NCI-H2196 (cell line): ENCODE measurements at regions not wholly inside any gene's neighbourhood (a gene's known extent, or its start where the extent isn't known, plus 50 kb on each side); places are given as distances from the start of the nearest gene placed in this dataset.

Source experiments
- DNase-seq: peaks from one replicate; lab custom pipeline; 2025; ENCODE audit not compliant: unreplicated experiment; lab: John Stamatoyannopoulos, UW

DNA sequence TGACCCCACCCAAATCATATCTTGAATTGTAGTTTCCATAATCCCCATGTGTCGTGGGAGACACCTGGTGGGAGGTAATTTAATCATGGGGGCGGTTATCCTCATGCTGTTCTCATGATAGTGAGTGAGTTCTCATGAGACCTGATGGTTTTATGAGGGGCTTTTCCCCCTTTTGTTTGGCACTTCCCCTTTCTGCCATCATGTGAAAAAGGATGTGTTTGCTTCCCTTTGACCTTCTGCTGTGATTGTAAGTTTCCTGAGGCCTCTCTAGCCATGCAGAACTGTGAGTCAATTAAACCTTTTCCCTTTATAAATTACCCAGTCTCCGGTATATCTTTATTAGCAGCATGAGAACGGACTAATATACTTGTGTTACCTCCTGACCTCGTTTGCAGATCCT is 156.6 kb upstream of the MTNR1B start:
- no peak for DNase-seq

DNA sequence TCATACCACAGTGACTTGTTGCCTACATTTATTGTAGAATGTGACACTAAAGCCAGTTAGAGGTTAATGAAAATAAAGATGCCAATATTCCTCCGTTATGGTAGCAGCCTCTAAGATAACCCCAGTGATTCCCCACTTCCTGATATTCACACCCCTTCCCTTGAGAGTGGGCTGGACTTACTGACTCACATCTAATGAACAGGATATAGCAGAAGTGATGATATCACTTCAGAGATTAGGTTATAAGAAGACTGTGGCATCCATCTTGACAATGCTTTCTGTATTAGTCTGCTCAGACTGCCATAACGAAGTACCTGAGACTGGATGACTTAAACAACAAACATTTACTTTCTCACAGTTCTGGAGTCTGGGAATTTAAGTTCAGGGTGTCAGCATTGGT is 149.6 kb upstream of the MTNR1B start:
- DNase-seq = no peak

DNA sequence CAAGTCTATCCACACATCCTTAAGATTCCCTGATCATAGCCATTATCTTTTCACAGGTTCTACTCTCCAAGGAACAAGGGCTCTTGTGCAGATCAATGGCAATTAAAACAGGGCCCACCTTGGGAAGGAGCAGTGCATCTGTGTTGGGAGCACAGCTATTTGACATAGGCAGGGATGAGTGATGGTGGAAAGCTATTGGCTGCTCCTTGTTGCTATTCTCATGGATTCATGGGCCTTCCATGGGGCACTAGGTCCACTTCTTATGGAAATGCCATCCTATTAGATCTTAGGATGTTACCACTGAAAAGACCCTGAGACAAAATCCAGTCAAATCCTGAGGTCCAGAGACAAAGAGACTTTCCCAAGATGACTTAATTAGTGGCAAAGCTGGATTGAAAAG is 148.6 kb upstream of the MTNR1B start:
- DNase-seq = no peak

DNA sequence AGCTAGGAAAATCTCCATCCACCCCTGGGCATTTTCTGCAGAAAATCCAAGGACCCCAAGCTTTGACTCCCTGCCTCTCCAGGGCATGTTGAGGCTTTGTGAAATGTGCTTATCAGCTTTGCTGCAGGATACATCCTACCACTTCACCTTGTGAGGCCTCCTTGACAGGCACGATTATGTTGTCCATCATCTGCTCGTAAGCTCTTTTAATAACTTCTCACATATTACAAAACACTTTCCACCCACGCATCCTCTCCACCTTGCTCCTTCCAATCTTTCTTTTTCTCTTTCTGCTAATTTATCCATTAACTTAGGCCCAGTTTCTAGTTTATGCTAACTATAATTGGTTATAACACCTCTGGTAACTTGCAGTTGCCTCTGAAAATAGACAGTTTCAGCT is 147.0 kb upstream of the MTNR1B start:
- no peak for DNase-seq

DNA sequence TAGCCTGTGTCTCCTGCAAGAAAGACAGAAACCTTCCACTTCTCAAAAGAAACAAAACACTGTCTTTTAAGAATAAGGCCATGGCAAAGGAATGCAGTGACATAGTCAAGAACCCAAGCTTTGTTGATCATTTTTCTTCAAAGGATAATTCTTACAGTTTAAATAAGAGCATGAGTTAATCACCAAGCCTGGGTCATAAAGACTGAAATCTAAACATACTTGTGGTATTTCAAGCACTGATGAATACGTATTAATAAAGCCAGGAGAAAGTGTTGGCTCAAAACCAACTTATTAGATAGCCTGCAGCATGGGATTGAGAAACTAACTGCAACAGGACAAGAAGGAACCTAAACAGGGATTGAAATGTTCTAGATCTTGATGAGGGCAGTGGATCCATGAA is 143.3 kb upstream of the MTNR1B start:
- peak; percentile 23 for DNase-seq

DNA sequence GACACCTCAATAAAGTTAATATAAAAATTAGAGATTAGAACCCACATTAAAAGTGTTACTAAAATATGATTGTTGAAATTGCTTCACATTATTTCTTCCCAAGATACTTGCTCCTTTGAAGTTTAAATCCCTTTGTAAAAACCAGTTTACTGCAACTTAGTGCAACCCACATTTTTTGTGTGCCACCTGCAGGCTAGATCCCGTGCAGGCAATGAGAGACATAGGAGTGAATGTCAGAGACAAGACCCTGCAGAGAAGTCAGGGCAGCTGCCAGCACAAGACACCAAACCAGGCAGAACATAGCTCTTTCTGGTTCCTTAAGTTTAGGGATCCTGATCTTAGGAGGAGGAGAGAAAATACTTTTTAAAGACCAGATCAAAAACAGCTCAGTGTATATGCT is 142.8 kb upstream of the MTNR1B start:
- DNase-seq = no peak

DNA sequence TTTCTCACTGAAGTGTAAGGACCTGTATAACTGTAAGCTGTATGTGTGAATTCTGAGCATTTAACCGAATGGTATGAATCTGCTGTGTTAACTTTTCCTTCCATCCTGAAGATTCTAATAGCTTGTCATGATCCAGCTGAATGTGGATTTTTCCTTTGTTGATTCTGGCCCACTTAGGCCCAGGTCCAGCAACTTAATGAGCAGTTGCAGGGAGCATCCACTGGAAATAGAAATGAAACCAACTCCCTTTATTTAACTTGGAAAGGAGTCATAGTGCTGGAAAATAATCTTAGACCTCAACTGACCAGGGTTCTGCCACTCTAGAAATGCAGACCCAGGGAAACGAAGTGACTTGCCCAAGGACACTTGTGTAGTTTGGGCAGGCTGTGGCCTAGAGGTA is 142.3 kb upstream of the MTNR1B start:
- DNase-seq = no peak

DNA sequence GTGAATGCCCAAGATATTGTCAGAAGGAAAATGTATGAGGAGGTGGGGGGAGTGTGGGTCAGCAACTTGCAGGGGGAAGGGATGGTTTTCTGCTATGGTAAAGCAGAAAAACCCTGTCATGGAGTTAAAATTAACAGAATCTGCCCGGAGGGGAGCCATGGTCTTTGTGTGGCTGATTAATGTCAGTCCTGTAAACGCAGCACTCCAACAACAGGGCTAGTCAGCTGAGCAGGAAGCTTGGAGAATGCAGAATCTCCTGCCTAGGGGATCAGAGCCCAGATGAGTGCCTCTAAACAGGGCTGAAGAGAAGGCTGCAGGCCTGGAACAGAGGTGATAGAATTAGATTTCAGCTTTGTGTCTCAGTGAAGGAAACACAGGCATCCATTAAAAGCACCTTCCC is 140.9 kb upstream of the MTNR1B start:
- DNase-seq = no peak

DNA sequence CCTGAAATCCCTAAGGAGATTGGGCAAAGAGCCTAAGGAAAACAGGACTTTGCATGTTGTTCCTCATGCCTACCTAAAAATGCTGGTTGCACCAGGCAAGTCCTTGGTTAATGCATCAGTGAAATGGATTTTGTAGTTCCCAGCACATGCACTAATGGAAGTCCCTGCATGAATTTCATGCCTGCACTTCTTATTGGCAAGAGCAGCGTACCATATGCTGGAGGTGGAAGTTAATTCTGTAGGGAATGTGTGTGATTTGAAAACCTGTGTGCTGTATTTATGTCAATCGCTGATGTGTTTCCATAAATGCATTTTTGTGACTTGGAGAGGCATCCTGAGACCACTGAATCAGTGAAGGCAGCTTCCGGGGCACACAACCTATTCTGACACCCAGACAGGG is 140.3 kb upstream of the MTNR1B start:
- DNase-seq = no peak

DNA sequence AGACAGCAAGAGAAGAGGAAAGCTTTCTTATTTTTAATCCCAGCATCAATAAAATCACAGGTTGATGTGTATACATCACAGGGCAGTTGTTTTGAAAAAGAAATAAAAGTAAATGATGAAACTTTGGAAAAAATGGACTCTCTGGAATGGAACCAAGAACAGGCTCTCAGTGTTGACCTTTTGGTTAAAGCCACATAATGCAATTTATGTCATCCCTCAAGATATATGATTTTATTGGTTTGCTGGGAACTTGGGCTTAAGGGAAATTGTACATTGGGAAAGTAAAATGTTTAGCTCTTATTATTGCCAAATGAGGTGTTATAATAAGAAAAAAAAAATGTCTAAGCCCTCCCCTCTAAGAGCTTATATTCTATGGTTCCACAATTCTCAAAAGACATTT is 139.8 kb upstream of the MTNR1B start:
- DNase-seq = no peak

DNA sequence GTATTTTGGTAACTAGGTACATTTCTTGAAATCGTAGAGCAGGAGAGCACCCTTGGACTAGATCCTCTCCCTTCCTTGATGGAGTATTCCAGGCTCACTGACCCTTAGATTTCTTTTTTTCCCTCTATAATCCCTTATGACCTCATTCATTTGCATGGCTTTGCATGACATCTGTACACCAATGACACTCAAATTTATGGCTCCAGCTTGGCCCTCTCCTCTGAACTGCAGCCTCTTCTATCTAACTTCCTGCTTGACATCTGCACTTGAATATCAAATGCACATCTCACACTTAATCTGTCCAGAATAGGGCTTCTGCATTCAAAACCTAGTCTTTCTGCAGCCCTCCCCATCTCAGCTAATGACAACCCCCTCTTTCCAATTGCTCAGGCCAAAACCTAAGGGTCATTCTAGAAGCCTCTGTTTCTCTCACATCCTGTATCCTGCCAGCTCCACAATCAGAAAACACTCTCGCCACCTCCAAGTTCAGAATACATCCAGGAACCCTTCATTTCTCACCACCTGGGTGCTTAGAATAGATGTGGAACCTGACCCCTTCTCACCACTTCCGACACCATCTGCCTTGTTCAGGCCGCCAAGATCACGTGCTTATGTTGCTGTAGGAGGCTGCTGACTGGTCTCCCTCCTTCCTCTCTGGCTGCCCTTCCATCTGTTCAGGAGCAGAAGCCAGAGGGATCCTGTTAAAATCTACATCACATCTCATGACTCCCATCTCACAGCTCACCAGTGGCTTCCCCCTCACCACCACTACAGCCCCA is 138.9 kb upstream of the MTNR1B start:
- DNase-seq = peak; percentile 82

DNA sequence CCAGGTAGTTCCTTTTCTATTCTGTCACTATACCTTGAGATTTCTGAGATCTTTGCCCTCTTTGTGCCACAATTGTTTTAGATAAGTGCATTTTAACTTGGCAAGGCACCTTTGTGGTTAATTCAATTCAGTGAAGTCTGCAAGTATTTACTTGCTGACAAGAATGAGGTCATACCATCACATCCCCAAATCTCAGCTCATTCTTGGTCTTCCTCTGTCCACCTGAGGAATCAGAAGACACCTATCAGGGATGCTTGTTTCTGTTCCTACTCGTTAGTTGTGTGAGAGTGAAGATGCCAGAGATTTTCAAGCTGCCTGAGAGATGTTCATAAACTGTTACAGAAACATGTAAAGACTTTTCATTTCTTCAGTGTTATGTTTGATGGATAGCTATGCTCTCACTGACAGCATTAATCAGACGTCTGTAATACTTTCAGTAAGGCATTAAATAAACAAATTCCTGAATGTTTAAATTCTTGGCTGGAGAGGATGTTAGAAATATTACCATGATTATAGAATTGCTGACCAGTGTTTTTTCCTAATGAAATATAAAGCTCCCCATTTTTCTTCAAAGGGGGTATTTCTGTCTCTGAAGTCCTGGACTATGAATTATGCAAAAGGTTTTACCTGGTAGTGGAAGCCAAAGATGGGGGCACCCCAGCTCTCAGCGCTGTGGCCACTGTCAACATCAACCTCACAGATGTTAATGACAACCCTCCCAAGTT is 135.0 kb upstream of the MTNR1B start:
- no peak for DNase-seq

DNA sequence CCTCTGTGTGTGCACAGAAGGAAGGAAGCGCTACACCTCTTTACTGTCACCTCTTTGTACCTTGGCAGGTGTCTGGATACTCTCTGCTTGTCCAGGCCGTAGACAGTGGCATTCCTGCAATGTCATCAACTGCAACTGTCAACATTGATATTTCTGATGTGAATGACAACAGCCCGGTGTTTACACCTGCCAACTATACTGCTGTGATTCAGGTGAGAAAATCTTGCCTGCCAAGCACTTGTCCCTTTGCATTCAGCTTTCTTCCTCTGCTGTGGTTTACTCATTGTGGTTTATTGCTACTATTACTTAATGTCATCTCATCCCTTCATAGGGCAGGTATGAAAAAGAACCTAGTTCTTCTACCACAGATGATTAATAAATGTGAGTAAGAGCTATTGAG is 131.9 kb upstream of the MTNR1B start:
- peak; percentile 8 for DNase-seq

DNA sequence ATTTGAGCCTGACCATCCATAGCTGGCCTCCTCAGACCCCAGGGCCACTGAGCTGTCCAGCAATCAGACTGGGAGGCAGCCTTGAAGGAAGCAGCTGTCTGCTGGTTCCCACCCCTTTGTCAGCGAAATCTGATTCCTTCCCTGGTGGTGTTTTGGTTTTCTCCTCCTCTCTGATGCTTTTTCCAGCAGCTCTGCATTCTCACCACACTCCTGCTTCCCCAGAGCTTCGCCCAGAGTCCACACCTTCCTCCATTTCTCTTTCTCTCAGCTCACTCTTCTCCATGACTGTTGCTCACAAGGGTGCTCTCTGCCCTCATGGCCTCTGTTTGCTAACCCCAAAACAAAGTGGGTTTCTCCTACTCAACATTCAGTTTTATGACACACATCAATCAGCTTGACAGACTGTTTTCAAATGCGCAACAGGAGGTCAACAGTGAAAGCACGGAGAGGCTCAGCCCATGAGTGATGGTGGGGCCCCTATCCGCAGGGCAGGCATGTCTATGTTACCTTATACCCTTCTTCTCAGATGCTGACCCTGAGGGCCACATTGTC is 130.6 kb upstream of the MTNR1B start:
- DNase-seq = peak; percentile 25

DNA sequence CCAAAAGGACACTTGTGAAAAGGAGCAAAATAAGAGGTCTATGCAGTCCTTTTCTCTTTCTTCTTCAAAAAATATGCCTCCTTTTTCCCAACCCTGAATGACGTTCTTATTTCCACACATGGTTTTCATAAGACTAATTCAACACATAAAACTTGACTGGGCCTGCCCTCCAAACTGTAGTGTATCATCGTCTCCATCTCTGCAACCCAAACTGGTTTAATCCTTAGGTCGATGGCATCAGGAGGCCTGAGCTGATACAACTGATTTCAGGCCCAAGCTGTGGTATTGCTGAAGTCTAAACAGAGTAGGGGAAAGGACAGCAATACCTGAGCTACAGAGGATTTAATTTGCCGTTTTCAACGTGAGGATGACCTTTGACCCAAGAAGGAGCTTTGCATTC is 130.0 kb upstream of the MTNR1B start:
- DNase-seq = no peak

DNA sequence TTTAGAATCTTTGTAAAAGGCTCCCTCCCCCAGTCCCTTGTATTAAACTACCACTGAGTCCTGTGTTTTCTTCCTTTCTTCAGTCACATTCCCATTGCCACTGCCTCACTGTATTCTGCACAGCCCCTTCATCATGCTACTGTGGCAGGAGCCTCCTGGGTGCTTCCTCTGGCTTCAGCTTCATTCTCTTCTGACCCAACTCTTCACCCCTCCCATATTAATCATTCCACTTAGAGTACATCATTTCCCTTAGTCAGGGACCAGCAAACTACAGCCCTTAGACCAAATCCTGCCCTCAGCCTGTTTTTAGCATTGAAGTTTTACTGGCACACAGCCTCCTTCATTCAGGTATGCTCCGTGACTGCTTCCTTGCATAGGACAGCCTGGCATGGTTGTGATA is 127.7 kb upstream of the MTNR1B start:
- no peak for DNase-seq

DNA sequence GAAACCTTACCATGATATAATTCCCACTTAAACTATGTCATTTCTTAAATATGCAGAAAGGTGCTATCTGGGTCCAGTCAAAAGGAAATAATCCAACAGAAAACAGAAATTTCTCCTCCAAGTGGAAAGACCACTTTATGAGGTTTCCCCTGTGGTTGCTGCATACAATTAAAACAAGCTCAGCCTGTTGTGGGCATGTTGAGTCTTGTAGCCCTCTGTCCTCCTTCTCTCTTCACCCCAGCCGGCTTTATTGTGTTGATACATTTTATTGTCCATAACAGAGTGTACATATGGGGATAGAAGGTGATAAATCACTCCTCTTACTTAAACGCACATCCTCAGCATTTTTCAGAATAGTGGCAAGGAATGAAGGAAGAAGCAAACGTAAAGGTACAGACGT is 126.0 kb upstream of the MTNR1B start:
- DNase-seq = no peak

DNA sequence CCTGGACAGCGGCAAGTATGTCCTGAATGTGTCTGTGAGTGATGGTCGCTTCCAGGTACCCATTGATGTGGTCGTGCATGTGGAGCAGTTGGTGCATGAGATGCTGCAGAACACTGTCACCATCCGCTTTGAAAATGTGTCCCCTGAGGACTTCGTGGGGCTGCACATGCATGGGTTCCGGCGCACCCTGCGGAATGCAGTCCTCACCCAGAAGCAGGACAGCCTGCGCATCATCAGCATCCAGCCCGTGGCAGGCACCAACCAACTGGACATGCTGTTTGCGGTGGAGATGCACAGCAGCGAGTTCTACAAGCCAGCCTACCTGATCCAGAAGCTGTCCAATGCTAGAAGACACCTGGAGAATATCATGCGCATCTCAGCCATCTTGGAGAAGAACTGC is 125.3 kb upstream of the MTNR1B start:
- DNase-seq = no peak

DNA sequence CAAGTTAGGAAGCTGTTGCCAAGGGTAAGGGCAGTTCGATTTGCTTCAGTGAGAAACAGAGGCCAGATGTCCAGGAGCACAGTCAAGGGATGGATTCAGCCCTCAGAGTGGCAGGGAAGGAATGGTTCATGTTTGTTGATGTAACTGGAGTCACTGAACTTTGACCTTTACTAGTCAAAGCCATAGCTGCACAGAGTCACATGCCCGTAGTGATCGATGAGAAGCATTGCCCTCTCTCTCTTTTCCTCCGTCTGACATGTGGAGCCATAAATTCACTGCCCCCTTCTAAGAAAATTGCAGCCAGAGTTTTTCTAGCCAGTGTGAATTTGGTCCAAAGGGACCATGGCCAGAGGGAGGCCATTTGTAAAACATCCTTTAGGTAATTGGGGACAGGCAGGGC is 124.1 kb upstream of the MTNR1B start:
- DNase-seq = no peak

DNA sequence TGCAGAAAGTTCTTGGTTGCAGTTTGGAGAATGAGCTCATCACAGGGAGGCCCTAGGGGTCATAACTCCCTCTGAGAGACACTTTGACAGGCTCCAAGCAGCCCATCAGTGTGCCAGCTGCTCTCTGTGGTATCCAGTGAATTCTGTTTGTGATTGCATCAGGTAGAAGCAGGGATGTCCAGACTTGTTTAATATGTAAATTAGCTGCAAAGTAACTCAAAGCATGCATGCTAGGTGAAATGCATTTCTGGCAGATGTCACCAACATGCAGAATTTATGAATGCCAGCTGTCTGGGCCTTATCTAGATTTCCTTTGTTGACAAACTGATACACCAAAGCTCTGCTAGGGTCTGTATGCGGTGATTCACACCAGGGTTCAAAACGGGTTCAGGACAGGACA is 123.6 kb upstream of the MTNR1B start:
- no peak for DNase-seq

DNA sequence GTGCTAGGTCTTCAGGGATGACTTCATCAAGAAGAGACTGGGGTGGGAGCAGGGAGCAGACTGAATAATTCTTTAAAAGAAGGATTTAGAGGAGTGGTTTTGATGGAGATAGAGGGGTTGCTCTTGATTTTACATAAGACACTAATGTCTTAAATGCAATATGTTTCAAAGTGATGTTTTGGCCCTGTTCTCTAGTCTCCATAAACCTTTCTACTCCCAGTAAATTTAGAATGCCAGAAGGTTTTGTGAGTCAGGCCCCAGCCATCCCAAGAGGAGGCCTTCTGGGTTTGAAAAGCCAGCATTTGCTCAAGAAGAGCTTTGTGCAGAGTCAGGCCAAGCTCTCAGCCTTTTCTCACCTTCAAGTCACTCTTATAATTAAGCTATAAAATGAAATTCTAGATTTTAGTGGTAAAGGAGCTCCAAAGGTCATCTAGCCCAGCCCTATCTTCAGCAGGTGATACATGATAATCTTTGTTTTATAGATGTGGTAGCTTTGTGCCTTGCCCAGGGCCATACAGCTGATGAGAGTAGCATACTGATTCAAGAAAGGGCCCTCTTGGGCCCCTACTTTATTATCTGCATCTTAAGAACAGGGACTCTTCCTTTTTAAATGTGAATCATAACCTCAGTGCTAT is 122.8 kb upstream of the MTNR1B start:
- no peak for DNase-seq

DNA sequence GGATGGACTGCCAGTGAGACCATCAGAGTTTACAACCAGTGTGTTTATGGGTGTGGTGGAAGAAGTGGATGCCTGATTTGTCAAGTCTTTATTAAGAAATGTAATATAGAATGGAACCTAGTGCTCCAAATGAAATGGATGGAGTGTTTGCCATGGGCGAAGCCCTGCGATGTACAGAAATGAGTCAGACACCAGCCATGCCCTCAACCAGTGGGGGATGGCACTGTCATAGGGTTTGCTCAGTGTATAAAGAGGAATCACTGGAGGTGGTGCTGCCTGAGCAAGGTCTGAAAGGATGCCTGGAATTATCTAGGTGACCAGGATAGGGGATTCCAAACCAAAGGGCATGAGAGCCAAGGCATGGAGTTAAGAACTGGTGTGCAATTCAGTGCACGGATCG is 120.9 kb upstream of the MTNR1B start:
- DNase-seq = no peak
